GM18498 (cell line): ENCODE measurements at regions not wholly inside any gene's neighbourhood (a gene's known extent, or its start where the extent isn't known, plus 50 kb on each side); places are given as distances from the start of the nearest gene placed in this dataset.

Experiments used
- ATAC-seq: cut with Tn5 transposase; IDR thresholded peaks from one replicate; pipeline ENCODE4 v1.9.1; 2021; ENCODE audit warnings: mild to moderate bottlenecking, moderate library complexity; ENCODE audit not compliant: unreplicated experiment

DNA sequence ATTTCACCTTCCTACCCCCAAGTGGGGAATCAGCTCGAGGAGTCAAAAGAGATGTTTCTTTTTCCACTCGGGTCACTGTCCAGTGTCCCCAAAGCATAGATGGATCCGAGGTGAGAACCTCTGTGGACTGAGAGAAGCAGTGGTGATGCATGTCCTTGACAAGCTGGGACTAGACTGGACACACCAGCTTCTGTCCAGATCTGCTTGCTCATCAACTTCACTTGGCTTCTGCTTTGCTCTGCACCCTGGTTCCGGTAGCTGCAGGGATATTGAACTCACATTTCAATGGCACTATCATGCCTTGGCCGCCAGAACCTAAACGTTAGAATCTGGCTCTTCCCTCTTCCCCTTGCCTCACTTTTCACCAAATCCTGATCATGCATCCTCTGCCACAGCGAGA is 50.3 kb upstream of the CXCL12 start:
- ATAC-seq = no peak

DNA sequence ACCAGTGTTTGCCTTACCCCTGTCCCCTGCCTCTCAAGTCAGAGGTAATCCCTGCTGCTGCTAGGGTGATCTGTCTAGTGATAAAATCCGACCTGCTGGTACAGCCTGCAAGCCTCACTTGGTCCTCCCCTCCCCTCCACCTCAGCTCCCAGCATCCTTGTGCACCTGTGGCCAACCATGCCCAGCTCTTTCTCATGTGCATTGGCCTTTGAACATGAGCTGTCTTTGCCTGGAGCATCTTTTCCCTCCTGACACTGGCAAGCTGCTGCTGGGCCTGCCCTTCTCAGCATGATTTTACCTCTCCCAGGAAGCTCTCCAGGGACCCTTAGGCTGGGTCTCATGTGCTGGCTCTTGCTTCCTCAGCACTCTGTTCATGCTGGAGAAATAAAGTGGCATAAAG is 51.3 kb upstream of the CXCL12 start:
- ATAC-seq = no peak

DNA sequence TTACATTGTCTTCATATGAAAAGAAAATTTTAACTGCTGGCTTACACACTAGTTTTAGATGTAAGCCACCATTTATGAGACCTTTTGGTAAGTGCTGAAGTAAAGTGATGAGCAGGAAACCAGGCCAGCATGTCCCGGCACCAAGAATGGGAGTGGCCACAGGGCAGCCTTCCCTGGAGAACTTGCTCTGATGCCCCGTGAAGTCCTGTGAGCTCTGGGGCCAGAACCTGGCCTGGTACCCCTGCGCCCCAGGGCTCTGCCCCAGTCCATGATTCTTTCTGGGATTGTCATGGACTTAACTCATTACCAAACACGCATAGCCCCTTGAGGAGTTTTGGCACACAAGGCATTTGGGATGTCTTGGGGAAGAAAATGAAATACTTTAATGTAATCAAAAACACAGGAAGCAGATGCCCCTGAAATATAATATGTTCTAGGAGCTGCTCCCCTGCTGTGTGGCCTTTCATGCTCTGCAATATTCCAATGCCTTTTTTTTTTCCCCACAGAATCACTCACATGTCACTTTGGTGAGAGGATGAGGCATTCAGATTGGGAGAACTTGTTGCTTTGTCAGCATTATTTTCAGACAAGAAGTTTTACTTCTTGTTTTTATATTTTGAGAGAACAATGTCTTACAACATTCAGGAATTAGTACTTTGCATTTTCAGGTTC is 53.1 kb upstream of the CXCL12 start:
- ATAC-seq = no peak

DNA sequence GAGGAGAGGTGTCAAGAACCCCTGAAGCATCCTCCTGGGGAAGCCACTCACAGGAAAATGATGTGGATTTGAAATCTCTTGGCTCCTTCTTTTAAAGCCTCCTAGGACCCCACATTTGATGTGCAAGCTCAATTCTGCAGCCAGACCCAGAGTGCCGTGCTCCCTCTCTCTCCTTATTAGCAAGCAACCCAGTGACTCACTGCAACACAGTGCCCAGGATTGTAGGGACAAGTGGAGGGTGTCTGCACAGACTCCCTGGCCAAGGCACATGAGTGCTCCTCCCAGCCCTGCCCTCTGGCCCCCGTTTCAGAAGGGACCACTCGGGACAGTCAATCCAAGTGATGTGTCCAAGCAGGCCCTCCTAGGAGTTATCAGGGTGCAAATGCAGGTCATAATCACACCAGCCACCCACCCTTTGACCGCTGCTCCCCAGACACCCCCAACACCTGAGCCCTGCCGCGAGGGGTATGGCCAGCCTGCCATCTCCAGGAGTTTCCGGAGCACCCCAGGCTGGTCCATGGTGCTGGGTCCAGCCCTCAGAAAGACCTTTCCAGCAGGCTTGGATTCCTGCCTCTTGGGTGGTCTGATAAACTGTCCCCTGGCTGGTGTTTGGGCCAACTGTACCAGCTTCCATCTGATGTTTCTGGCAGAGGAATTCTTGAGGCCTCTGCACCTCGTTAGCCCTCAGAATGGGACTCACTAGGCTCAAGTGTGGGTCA is 54.5 kb upstream of the CXCL12 start:
- no peak for ATAC-seq

DNA sequence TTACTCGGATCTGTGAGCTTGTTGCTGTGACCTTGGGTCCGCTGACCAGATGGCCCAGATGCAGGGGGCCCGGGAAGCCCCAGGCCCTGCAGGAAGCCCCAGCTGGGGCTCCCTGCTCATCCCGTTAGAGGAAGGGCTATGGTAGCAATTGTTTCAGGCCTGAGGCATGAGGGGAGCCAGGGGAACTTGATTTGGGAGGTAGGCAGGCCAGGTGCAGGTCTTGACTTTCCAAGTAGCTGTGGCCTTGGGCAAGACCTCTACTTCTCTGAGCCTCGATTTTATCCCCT is 55.0 kb upstream of the CXCL12 start:
- no peak for ATAC-seq

DNA sequence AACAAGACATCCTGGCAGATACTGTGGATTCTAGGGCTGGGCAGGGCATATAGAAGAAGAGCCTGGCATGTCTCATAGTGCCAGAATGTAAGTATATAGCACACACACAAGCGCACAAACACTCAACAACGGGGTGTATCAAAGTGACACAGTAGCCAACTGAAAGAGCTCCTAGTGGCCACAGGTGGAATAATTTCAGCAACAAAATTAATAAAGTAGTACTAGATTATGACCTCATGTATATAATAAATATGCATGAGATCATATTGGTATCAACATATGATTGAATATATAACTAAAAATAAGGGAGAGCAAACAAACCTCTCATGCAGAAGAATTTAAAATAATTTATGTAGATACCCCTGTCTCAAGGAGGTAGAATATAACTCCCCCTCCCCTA is 72.4 kb upstream of the CXCL12 start:
- no peak for ATAC-seq

DNA sequence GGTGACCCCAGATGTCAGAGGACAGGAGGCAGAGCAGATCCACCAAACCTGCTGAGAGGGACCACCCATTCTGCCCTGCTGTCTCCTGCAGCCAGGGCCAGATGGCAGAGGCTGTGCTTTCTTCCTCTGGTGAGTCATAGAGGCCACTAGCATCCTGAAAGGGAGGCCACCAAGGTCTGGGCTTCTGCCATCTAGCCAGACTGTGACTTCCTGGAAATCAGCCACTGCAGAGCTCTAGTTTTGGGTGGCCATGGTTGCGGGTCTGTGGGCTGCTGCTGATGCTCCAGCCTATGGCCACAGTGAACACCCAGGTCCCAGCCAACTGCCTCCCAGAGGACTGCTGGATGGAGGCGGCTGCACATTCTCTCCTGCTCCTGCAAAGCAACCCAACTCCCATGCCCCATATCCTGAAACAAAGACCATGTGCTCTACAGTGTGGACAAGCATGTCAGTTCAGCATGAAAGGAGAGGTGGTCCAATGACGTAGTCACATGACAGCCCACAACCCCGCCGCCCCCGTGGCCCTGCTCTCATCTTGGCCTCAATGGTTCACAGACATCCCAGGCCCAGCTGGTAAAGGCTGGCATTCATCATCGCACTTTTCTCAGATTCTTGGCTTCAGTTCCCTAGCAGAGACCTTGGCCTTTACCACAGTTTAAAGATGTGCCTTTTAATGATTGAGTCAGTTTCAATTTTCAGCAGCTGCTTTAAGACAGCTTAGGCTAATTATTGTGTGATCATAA is 73.9 kb upstream of the CXCL12 start:
- no peak for ATAC-seq

DNA sequence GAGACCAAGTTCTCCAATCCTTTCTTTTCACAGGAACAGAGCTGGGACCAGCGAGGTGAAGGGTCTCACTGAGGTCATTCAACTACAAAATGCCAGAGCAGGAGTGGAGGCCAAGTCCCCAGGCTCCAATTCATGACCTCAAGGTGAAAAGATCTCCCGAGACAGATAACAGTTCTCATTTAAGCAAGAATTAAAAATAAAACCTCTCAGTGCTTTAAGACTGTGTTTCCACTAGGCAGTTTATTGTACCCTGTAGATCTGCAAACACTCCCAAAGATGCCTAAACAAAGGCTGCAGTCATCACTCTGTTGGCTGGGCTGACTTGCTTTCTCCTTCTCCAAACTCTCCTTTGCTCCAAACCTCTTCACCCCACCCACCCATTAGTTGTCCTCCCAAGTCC is 74.8 kb upstream of the CXCL12 start:
- no peak for ATAC-seq

DNA sequence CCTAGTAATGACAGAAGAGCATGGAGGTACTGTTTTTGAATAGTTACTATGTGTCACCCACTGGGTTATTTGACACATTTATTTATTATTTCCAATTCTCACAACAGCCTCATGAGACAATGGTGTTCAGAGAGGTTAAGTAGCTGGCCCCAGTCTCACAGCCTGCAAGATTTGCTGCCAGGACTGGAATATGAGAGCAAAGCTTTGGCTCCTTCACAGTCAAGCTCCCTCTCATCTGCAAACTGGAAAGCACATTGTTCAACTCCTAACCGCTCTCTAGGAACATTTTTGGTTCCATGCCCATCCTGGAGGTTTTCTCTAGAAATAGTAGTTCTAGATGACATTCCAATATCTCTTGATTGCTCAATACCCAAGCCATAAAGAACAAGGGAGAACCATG is 75.5 kb upstream of the CXCL12 start:
- no peak for ATAC-seq

DNA sequence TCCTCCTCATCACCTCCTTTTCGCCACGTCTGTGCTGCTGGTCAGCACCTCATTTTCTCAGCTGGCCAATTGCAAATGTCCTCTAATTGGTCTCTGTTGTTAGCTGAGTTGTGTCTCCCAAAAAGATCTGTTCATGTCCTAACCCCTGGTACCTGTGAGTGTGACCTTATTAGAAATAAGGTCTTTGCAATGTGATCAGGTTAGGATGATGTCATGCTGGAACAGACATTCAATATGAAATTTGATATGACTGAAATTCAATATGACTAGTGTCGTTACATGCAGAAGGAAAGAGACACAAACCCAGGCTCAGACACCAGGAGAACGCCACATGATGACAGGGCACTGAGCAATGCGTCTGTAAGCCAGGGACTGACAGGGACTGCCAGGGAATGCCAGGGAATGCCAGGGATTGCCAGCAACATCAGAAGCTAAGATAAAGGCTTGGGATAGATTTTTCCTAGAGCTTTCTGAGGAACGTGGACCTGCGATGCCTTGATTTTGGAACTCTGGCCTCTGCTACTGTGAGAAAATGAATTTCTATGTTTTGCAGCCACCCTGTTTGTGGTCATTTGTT is 77.5 kb upstream of the CXCL12 start:
- ATAC-seq = no peak

DNA sequence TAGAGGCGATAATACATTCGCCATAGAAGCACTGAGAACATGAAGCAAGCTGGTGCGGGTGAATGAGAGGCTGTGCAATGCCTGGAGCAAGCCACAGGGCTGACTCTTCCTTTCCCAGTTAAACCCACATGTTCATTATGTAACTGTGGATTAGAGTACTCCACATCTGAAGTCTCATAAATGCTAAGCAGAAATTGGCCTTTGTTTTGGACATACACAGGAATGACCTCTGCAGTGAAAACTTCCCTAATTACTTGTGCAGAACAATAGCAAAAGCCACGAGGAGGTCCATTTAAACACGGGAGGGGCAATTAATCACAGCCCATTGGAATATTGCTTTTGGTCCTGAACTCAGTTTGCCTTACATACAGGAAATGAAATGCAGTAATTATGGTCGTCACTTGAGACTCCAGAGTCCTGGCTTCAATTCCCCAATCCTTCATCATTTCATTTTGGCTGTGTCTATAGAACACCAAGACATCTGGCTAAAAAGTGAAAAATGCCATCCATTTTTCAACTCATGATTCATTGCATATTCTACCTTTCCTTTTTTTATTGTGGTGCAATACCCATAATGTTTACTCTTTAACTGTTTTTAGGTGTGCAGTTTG is 78.7 kb upstream of the CXCL12 start:
- no peak for ATAC-seq

DNA sequence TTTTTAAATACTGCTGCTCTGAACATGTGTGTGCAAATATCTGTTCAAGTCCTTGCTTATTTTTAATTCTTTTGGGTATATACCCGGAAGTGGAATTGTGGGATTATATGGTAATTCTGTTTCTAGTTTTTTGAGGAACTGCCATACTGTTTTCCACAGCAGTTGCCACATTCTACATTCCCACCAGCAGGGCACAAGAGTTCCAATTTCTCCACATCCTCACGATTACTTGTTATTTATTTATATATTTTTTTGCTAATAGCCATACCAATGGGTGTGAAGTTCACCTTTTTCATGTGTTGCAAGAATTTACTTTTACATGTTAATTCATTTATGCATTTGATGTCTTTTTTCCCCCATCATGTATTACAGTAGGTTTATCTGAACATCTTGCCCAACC is 79.6 kb upstream of the CXCL12 start:
- no peak for ATAC-seq

DNA sequence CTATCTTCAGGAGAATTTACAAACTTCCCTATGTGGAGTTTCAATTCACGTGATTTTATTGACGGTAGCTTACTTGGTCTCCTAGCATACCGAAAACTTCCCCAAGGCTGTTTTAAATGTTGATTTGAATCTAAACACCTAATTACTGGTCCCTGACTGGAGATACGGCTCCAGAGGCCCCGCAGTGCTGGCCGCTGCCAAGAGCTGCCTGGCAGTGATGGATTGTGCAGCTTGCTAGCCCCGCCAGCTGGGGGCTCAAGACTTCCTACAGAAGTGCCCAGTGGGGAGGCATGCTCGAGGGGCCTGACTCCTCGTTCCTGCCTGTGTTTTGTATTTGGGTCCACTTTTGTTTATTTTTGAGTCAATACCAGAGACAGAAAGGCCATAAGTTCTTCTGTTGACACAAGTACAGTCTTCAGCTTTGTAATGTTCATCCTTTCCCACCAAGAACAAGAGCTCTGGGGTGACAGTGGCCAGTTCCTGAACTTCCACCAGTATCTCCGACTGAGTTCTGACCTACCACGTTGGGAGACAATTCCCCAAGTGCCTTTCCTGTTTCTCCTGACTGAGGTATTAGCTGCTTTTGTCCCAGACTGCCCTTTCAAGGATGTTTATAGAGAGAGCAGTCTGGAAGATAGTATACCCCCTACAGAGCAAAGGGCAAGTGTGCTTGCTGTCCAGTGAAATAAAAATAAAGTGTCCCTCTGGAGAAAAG is 80.7 kb upstream of the CXCL12 start:
- no peak for ATAC-seq

DNA sequence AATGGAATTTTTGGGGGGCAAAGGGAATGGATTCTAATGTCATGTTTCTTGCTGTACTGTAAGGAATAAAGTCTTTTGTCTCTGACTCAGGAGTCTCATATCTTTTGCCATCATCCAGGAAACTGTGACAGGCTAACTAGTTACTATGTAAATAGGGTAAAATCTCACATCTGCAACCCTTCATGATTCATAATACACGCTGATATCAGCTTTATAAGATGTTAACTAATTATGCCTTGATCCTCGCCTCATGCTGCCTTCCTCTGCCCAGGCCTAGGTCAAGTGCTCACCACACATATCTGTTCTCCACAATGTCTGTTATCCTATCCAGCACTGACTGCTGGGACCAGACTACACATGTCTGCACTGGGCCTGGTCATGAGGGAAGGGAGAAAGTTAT is 81.3 kb upstream of the CXCL12 start:
- ATAC-seq = no peak

DNA sequence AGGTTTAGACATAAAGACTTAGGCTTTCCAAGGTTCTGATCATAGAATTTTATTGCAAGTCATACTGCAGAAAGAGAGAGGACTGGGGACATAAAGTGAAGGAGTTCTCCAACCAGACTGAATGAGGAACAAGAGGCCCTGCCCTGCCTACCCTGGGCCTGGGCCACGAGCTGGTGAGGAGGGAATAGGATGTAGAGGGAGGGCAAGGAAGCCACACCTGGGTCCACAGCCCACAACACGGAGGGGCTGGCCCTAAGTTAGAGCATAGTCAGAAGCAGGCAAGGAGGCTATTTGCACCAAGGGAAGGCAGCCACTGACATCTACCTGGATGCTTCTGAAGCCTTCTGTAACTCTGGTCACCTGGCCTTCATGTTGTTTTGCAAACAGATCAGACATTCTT is 82.2 kb upstream of the CXCL12 start:
- ATAC-seq = no peak

DNA sequence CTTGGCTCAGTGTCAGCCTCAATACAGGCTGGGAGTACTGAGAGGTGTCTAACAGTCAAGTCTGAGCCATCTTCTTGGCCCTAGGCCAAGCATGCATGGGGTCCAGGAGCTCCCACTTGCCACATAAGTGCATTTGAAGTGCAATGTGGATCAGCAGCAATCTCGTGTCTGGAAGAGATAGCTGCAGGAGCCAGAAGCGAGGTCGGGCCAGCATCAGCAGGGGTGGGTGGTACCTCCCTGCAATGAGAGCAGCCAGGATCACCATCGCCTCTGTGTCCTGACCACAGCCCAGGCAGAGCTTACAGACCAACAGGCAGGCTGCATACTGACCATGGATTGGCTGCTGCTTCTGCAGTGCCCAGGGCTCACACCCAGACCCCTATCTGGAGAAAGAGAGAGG is 83.0 kb upstream of the CXCL12 start:
- ATAC-seq = no peak

DNA sequence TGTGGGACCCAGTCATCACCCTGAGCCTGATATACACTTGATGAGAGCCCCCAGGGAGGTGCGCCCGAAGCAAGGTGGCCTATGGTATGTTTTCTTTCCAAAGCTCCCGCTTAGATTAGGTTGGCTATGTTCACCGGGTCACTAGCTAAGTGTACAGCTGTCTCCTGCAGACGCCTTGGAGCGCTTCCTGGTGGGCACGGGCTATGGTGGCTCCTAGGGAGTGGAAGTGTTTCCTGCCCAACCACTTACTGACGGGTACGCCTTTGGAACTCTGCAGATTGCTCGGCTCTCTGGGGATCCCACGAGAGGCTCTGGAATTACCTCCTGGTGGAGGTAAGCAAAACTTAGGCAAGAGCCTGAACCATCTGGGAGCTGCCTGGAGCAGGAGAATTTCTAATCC is 83.6 kb upstream of the CXCL12 start:
- no peak for ATAC-seq

DNA sequence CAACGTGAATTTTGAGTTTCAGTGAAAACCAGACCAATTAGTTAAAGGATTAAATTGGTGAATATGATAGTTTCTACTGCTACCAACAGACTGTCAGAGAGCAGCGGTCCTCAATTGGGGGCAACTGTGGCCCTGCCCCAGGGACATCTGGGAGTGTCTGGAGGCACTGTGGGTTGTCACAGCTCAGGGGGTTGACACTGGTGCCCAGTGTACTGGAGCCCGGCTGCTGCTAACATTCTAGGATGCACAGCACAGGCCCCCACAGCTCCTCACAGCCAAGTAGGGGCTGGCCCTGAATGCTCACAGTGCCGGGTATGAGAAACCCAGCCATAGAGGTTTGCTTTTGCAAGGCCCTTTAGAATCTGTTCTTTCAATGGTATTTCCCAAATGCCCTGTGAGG is 84.1 kb upstream of the CXCL12 start:
- no peak for ATAC-seq

DNA sequence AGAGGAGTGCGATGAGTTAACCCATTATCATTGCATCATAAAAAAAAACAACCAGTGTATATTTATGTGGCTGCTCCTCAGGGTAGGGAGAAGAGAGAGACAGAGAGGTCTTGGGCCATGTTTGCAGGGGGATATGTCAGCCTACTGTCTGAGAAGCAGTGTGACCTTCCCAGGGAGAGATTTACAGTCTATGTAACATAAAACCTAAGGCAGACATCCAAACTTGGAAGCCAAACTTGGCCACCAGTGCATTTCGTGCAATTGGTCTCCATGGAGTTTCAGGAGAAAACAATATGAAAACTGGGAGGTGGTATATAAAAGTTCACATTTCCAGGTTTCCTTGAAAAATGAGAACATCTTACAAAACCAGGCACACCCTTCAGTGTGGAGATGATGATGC is 85.9 kb upstream of the CXCL12 start:
- no peak for ATAC-seq

DNA sequence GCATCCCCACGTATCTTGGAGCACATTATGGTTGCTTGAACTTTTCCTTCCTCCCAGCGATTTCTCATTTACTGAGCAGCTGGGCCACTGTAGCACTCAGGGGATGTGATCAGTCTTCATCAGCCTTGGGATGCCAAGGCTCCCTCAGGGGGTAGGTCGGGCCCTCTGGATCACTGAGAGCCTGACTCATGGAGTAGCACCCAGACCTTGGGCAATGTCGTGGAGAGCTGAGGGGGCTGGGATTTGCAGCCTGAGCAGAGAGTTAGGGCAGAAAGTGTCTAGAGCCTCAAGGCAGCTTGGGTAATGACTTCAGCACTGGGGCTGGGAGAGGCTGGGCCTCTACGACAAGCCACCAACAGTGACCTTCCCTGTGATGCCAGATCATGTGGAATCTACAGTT is 86.5 kb upstream of the CXCL12 start:
- ATAC-seq = no peak

DNA sequence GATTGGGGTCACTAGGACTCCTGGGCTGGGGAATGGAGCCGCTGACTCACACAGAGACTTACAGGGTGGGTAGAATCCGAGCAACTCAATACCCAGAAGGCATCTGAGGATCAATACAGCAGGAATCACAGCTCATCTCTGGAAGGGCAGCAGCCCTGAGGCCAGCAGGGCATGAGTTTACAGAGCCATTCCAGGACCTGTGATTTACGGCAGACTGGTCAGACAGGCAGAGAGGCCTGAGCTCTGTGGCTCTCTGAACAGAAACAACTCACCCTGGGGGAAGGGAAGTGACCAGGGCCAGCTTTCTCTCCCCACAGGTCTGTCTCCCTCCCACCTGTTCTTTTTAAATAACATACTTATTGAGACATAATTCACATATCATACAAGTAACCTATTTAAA is 88.2 kb upstream of the CXCL12 start:
- ATAC-seq = no peak
